Peyer's patch (tissue), 4 donors: ENCODE measurements at regions not wholly inside any gene's neighbourhood (a gene's known extent, or its start where the extent isn't known, plus 50 kb on each side); places are given as distances from the start of the nearest gene placed in this dataset.

Experiments
- DNase-seq, 3 donors: peaks; one replicate each; pipeline ENCODE4 v3.0.0-alpha.2; 2017 to 2019
- H3K27ac ChIP-seq, 4 donors: fragments of 200-600 bp; sonication (generic); one replicate each; pipeline ENCODE4 v1.5.1; 2016 to 2019
- H3K27me3 ChIP-seq, 2 donors: fragments of 200-600 bp; sonication (generic); one replicate each; pipeline ENCODE4 v1.5.1; 2019
- H3K36me3 ChIP-seq, 3 donors: fragments of 200-600 bp; sonication (generic); one replicate each; pipeline ENCODE4 v1.5.1; 2016 to 2019
- H3K4me1 ChIP-seq, 4 donors: fragments of 200-600 bp; sonication (generic); one replicate each; pipeline ENCODE4 v1.5.1; 2016 to 2019
- H3K4me3 ChIP-seq, 4 donors: fragments of 200-600 bp; sonication (generic); 1 replicate in 3 of 4; 2 replicates in 1 of 4; pipeline ENCODE4 v1.5.1; 2016 to 2019; ENCODE audit warnings: mild to moderate bottlenecking in 1 of 4
- H3K9me3 ChIP-seq, 4 donors: fragments of 200-600 bp; sonication (generic); one replicate each; pipeline ENCODE4 v1.5.1; 2016 to 2019; ENCODE audit warnings: mild to moderate bottlenecking in 1 of 4
- CTCF ChIP-seq, 6 experiments: fragments of 450-650 bp in 4 of 6; fragments of 200-600 bp in 2 of 6; sonication (generic) in 1 of 6; IDR thresholded peaks; one replicate each; pipeline ENCODE4 v1.5.1; 2017 to 2019; ENCODE audit warnings: antibody characterized with exemption in 6 of 6, mild to moderate bottlenecking in 3 of 6, moderate library complexity in 1 of 6
- POLR2A ChIP-seq, 2 donors: fragments of 450-650 bp; IDR thresholded peaks; one replicate each; pipeline ENCODE4 v1.5.1; 2017; ENCODE audit warnings: antibody characterized with exemption in 2 of 2, mild to moderate bottlenecking in 2 of 2, moderate library complexity in 2 of 2

DNA sequence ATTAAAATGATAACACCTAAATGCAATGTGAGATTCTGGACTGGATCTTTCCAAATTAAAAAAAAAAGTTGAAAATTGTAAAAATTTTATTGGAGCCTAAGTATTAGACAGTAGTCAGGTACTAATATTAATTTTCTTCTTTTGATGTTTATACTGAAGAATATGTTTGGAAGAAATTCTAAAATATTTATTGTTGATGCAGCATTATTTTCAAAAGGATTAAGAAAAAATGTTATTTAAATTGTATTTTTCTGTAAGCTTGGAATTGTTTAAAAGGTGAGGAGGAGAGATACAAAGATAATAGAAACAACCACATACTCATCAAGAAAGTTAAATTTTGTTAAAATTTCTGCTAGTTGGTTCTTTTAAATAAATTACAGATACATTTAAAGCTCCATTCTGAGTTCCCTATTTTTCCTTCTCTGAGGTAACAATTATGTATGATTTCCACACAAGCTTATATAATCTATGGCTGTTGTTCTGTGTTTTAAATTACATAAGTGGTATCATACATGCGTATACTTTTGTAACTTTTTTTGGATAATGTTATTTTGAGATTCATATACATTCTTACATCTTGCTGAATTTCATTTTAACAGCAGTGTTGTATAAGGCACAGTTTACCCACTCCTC is 180.3 kb upstream of the RGS18 start:
- no peaks in the 10 kb centered on the region for H3K4me1 ChIP-seq
- no peak for DNase-seq
- H3K27ac ChIP-seq: no peak overlapping the region
- no peaks in the 10 kb centered on the region for H3K27me3 ChIP-seq
- H3K36me3 ChIP-seq: no peaks in the 10 kb centered on the region
- no peak overlapping the region for H3K4me3 ChIP-seq
- H3K9me3 ChIP-seq: no peaks in the 10 kb centered on the region
- TF ChIP-seq POLR2A (IDR thresholded peaks at IDR 0.05): no peak
- TF ChIP-seq CTCF (IDR thresholded peaks at IDR 0.05): no peak

GRCh38 chr1:191984856-191985255 is 173.4 kb upstream of the RGS18 start:
- TF ChIP-seq POLR2A (IDR thresholded peaks at IDR 0.05): no peak
- no peak for TF ChIP-seq CTCF (IDR thresholded peaks at IDR 0.05)
- Histone ChIP-seq H3K36me3 (no peaks in the 10 kb centered on the region), H3K4me3 (no peak overlapping the region), H3K27ac (no peak overlapping the region), H3K4me1 (no peaks in the 10 kb centered on the region), H3K9me3 (no peaks in the 10 kb centered on the region), H3K27me3 (no peaks in the 10 kb centered on the region)
- no peak for DNase-seq

DNA sequence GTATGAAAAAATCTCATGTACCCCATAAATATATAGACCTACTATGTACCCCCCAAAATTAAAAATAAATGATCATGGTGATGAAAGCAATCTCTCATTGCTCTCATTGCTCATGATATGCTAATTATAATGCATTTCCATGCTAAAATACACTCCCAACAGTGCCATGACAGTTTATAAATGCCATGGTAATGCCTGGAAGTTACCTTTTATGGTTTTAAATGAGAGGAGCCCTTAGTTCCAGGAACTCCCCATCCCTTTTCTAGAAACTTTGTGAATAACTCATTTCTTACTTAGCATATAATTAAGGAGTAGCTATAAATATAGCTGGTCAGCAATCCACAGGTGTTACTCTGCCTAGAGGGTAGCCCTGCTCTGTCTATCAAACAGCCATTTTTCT is 166.1 kb upstream of the RGS18 start:
- Histone ChIP-seq H3K9me3 (no peaks in the 10 kb centered on the region), H3K36me3 (no peaks in the 10 kb centered on the region), H3K4me3 (no peak overlapping the region), H3K27me3 (no peaks in the 10 kb centered on the region), H3K27ac (no peak overlapping the region), H3K4me1 (no peaks in the 10 kb centered on the region)
- TF ChIP-seq POLR2A (IDR thresholded peaks at IDR 0.05): no peak
- TF ChIP-seq CTCF (IDR thresholded peaks at IDR 0.05): no peak
- no peak for DNase-seq

DNA sequence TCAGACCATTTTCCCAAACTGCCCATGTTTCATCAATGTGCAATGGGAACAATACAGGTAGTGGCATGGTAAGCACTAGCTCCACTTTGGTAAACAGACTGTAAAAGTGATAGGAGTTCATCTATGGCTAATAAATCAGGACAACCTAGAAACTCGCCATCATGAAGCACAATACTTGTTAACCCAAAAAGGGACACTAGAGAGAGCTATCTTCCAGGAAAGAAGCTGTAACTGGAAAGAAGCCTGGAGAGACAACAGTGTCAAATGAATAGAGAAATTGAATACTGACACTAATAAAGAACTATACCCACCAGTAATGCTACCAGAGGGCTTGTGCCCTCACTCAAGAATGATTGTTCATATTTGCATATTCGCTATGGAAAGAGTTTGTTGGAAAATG is 164.7 kb upstream of the RGS18 start:
- Histone ChIP-seq H3K27me3 (no peaks in the 10 kb centered on the region), H3K36me3 (no peaks in the 10 kb centered on the region), H3K27ac (no peak overlapping the region), H3K4me3 (no peak overlapping the region), H3K4me1 (no peaks in the 10 kb centered on the region), H3K9me3 (no peaks in the 10 kb centered on the region)
- no peak for DNase-seq
- TF ChIP-seq POLR2A (IDR thresholded peaks at IDR 0.05): no peak
- TF ChIP-seq CTCF (IDR thresholded peaks at IDR 0.05): no peak

DNA sequence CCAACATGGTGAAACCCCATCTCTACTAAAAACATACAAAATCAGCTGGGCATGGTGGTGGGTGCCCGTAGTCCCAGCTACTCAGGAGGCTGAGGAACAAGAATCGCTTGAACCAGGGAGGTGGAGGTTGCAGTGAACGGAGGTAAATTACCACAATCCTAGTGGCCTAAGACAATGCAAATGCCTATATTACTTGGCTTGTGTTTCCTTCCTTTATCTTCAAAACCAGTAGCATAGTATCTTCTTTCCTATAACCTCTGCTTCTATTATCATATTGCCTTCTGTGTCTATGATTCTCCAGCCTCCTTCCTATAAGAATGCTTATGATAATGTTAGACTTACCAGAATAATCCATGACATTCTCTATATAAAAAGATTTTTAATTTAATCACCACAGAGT is 156.2 kb upstream of the RGS18 start:
- no peaks in the 10 kb centered on the region for H3K4me1 ChIP-seq
- no peak overlapping the region for H3K27ac ChIP-seq
- H3K27me3 ChIP-seq: no peaks in the 10 kb centered on the region
- no peak for DNase-seq
- TF ChIP-seq CTCF (IDR thresholded peaks at IDR 0.05) (no peak), POLR2A (IDR thresholded peaks at IDR 0.05) (no peak)
- H3K4me3 ChIP-seq: no peak overlapping the region
- no peaks in the 10 kb centered on the region for H3K9me3 ChIP-seq
- no peaks in the 10 kb centered on the region for H3K36me3 ChIP-seq
